ENCODE measurements at regions not wholly inside any gene's neighbourhood (a gene's known extent, or its start where the extent isn't known, plus 50 kb on each side); places are given as distances from the start of the nearest gene placed in this dataset.

GRCh38 chr5:138657360-138657759 is 82.2 kb upstream of the HSPA9 start:
- TF ChIP-seq CTCF (conservative IDR thresholded peaks at IDR 0.05), result no peak
- TF ChIP-seq EZH2 (IDR thresholded peaks at IDR 0.05; ENCODE audit: low read depth), result no peak

All from PC-9 (cell line).